Astrocyte (in vitro differentiated cells and primary cell): ENCODE measurements at regions not wholly inside any gene's neighbourhood (a gene's known extent, or its start where the extent isn't known, plus 50 kb on each side); places are given as distances from the start of the nearest gene placed in this dataset.

ENCODE experiments used
- DNase-seq: peaks from one replicate; pipeline ENCODE4 v3.0.0-alpha.2; 2010; ENCODE audit warnings: low read depth
- FAIRE-seq: peaks from 2 replicates; lab custom pipeline; 2011; peaks lifted over from hg19 to GRCh38; lab: Jason Lieb, UNC
- H2AFZ ChIP-seq: 2 replicates; pipeline ENCODE4 v1.6.0; 2012; ENCODE audit warnings: low read depth, low read length, inconsistent platforms
- H3K27ac ChIP-seq: 2 replicates; pipeline ENCODE4 v1.5.1; 2011; ENCODE audit warnings: low read depth, low read length, inconsistent platforms
- H3K27me3 ChIP-seq: 2 replicates; pipeline ENCODE4 v1.6.0; 2011; ENCODE audit warnings: low read length, inconsistent platforms; ENCODE audit not compliant: insufficient read depth
- H3K36me3 ChIP-seq: 2 replicates; pipeline ENCODE4 v1.5.1; 2011; ENCODE audit warnings: low read length, inconsistent platforms; ENCODE audit not compliant: insufficient read depth
- H3K4me1 ChIP-seq: 2 replicates; pipeline ENCODE4 v1.5.1; 2011; ENCODE audit warnings: low read length, inconsistent platforms; ENCODE audit not compliant: insufficient read depth
- H3K4me2 ChIP-seq: 2 replicates; pipeline ENCODE4 v1.6.0; 2012; ENCODE audit warnings: low read length, inconsistent platforms
- H3K4me3 ChIP-seq: 2 replicates; pipeline ENCODE4 v1.5.1; 2011; ENCODE audit warnings: low read depth, mild to moderate bottlenecking, low read length, inconsistent platforms; ENCODE audit not compliant: insufficient read depth
- H3K79me2 ChIP-seq: 2 replicates; pipeline ENCODE4 v1.6.0; 2012; ENCODE audit warnings: mild to moderate bottlenecking, low read length, inconsistent platforms; ENCODE audit not compliant: insufficient read depth
- H3K9ac ChIP-seq: 2 replicates; pipeline ENCODE4 v1.6.0; 2012; ENCODE audit warnings: mild to moderate bottlenecking, low read length, inconsistent platforms
- H3K9me3 ChIP-seq: 2 replicates; pipeline ENCODE4 v1.5.1; 2012; ENCODE audit warnings: low read depth, mild to moderate bottlenecking, low read length, inconsistent platforms; ENCODE audit not compliant: insufficient read depth
- H4K20me1 ChIP-seq: 2 replicates; pipeline ENCODE4 v1.6.0; 2012; ENCODE audit warnings: low read length, inconsistent platforms; ENCODE audit not compliant: insufficient read depth
- H3K27ac Mint-ChIP-seq: one replicate; pipeline ENCODE4 v1.8.0; 2021; ENCODE audit warnings: mild to moderate bottlenecking, mixed read lengths; ENCODE audit not compliant: unreplicated experiment
- H3K27me3 Mint-ChIP-seq: one replicate; pipeline ENCODE4 v1.8.0; 2021; ENCODE audit warnings: low read depth, mixed read lengths; ENCODE audit not compliant: unreplicated experiment
- H3K36me3 Mint-ChIP-seq: one replicate; pipeline ENCODE4 v1.8.0; 2021; ENCODE audit warnings: low read depth, mixed read lengths; ENCODE audit not compliant: unreplicated experiment
- H3K4me1 Mint-ChIP-seq: one replicate; pipeline ENCODE4 v1.8.0; 2021; ENCODE audit warnings: low read depth, mixed read lengths; ENCODE audit not compliant: unreplicated experiment
- H3K4me3 Mint-ChIP-seq: one replicate; pipeline ENCODE4 v1.8.0; 2021; ENCODE audit warnings: mild to moderate bottlenecking, moderate library complexity, mixed read lengths; ENCODE audit not compliant: unreplicated experiment
- H3K9me3 Mint-ChIP-seq: one replicate; pipeline ENCODE4 v1.8.0; 2021; ENCODE audit warnings: mild to moderate bottlenecking, mixed read lengths; ENCODE audit not compliant: unreplicated experiment
- CTCF ChIP-seq: IDR thresholded peaks from 2 replicates; pipeline ENCODE4 v1.5.1; 2011; ENCODE audit warnings: low read depth, mild to moderate bottlenecking, inconsistent platforms, low read length, moderate library complexity; ENCODE audit not compliant: insufficient read depth
- EZH2 ChIP-seq: IDR thresholded peaks from 2 replicates; pipeline ENCODE4 v1.6.1; 2012; ENCODE audit warnings: mild to moderate bottlenecking, low read length, inconsistent platforms; ENCODE audit not compliant: insufficient read depth

- H3K27me3 Mint-ChIP-seq, result no peaks in the 10 kb centered on the region
- Histone ChIP-seq H3K4me1 (no peaks in the 10 kb centered on the region), H3K4me2 (no peak overlapping the region), H3K9me3 (no peaks in the 10 kb centered on the region), H4K20me1 (no peaks in the 10 kb centered on the region), H2AFZ (no peak overlapping the region), H3K79me2 (no peaks in the 10 kb centered on the region), H3K27me3 (no peaks in the 10 kb centered on the region), H3K27ac (no peak overlapping the region), H3K36me3 (no peaks in the 10 kb centered on the region), H3K9ac (no peak overlapping the region), H3K4me3 (no peak overlapping the region)
- FAIRE-seq (no peak), DNase-seq (no peak)
- TF ChIP-seq EZH2, result no peak
- no peak for TF ChIP-seq CTCF
- no peak overlapping the region for H3K4me3 Mint-ChIP-seq
- H3K4me1 Mint-ChIP-seq, result no peaks in the 10 kb centered on the region
- H3K9me3 Mint-ChIP-seq, result peaks cover 4% of the 10 kb centered on the region
- no peaks in the 10 kb centered on the region for H3K36me3 Mint-ChIP-seq
- H3K27ac Mint-ChIP-seq, result no peak overlapping the region
Observed at GRCh38 chr4:149296503-149296902, 519.1 kb downstream of the IQCM start.

- H3K4me2 ChIP-seq, result no peak overlapping the region
- FAIRE-seq (no peak), DNase-seq (no peak)
- TF ChIP-seq EZH2 (no peak), CTCF (no peak)
- Mint-ChIP-seq H3K9me3 (peaks cover 4% of the 10 kb centered on the region), H3K4me3 (no peak overlapping the region), H3K27me3 (no peaks in the 10 kb centered on the region), H3K36me3 (no peaks in the 10 kb centered on the region), H3K4me1 (no peaks in the 10 kb centered on the region), H3K27ac (no peak overlapping the region)
- H3K9me3 ChIP-seq, result no peaks in the 10 kb centered on the region
- no peaks in the 10 kb centered on the region for H4K20me1 ChIP-seq
- H3K79me2 ChIP-seq, result no peaks in the 10 kb centered on the region
- H3K9ac ChIP-seq, result no peak overlapping the region
- H3K27ac ChIP-seq, result no peak overlapping the region
- H3K4me3 ChIP-seq, result no peak overlapping the region
- no peak overlapping the region for H2AFZ ChIP-seq
- no peaks in the 10 kb centered on the region for H3K27me3 ChIP-seq
- H3K4me1 ChIP-seq, result no peaks in the 10 kb centered on the region
- no peaks in the 10 kb centered on the region for H3K36me3 ChIP-seq
Observed at GRCh38 chr4:149296084-149296483, 519.6 kb downstream of the IQCM start.

- H3K36me3 Mint-ChIP-seq, result no peaks in the 10 kb centered on the region
- no peaks in the 10 kb centered on the region for H3K36me3 ChIP-seq
- FAIRE-seq (no peak), DNase-seq (no peak)
- no peaks in the 10 kb centered on the region for H3K27me3 Mint-ChIP-seq
- H2AFZ ChIP-seq, result no peak overlapping the region
- H3K27ac ChIP-seq, result no peak overlapping the region
- no peaks in the 10 kb centered on the region for H3K9me3 ChIP-seq
- no peak overlapping the region for H3K9ac ChIP-seq
- H3K27me3 ChIP-seq, result no peaks in the 10 kb centered on the region
- H3K4me2 ChIP-seq, result no peak overlapping the region
- H3K4me1 Mint-ChIP-seq, result no peaks in the 10 kb centered on the region
- no peak overlapping the region for H3K4me3 ChIP-seq
- no peak overlapping the region for H3K27ac Mint-ChIP-seq
- H3K4me1 ChIP-seq, result no peaks in the 10 kb centered on the region
- TF ChIP-seq EZH2 (no peak), CTCF (no peak)
- H3K79me2 ChIP-seq, result no peaks in the 10 kb centered on the region
- H4K20me1 ChIP-seq, result no peaks in the 10 kb centered on the region
- H3K4me3 Mint-ChIP-seq, result no peak overlapping the region
- H3K9me3 Mint-ChIP-seq, result peaks cover 4% of the 10 kb centered on the region
Observed at GRCh38 chr4:149294601-149295000, 521.0 kb downstream of the IQCM start.
